ENCODE measurements at regions not wholly inside any gene's neighbourhood (a gene's known extent, or its start where the extent isn't known, plus 50 kb on each side); places are given as distances from the start of the nearest gene placed in this dataset.

- Histone ChIP-seq H3K4me1 (ENCODE audit: control insufficient read depth, insufficient read depth, low read length) (no peaks in the 10 kb centered on the region), H3K27me3 (ENCODE audit: control insufficient read depth, insufficient read depth, low read length) (peaks cover 11% of the 10 kb centered on the region), H3K9ac (ENCODE audit: low read depth, low read length) (no peak overlapping the region), H3K4me3 (ENCODE audit: low read length) (no peak overlapping the region), H3K4me2 (ENCODE audit: low read length) (no peak overlapping the region), H3K9me3 (replicated peaks; ENCODE audit: low read length) (no peaks in the 10 kb centered on the region), H3K36me3 (ENCODE audit: insufficient read depth, low read length) (no peaks in the 10 kb centered on the region)
These were observed 212.4 kb upstream of the SESN3 start for GRCh38 chr11:95443386-95443785.

- Histone ChIP-seq H3K27me3 (ENCODE audit: control insufficient read depth, insufficient read depth, low read length) (peaks cover 11% of the 10 kb centered on the region), H3K4me2 (ENCODE audit: low read length) (no peak overlapping the region), H3K9ac (ENCODE audit: low read depth, low read length) (no peak overlapping the region), H3K4me1 (ENCODE audit: control insufficient read depth, insufficient read depth, low read length) (no peaks in the 10 kb centered on the region), H3K9me3 (replicated peaks; ENCODE audit: low read length) (no peaks in the 10 kb centered on the region), H3K4me3 (ENCODE audit: low read length) (no peak overlapping the region), H3K36me3 (ENCODE audit: insufficient read depth, low read length) (no peaks in the 10 kb centered on the region)
These were observed 211.6 kb upstream of the SESN3 start for GRCh38 chr11:95442531-95443050.

- Histone ChIP-seq H3K4me3 (ENCODE audit: low read length) (no peak overlapping the region), H3K9ac (ENCODE audit: low read depth, low read length) (no peak overlapping the region)
These were observed 204.8 kb upstream of the SESN3 start for GRCh38 chr11:95435628-95436353.

GRCh38 chr11:95435192-95435591 lies 204.2 kb upstream of the SESN3 start:
- H3K4me3 ChIP-seq (ENCODE audit: low read length) = no peak overlapping the region
- H3K4me1 ChIP-seq (ENCODE audit: control insufficient read depth, insufficient read depth, low read length) = no peaks in the 10 kb centered on the region
- no peaks in the 10 kb centered on the region for H3K27me3 ChIP-seq (ENCODE audit: control insufficient read depth, insufficient read depth, low read length)
- no peak overlapping the region for H3K9ac ChIP-seq (ENCODE audit: low read depth, low read length)
- H3K4me2 ChIP-seq (ENCODE audit: low read length) = no peak overlapping the region
- no peaks in the 10 kb centered on the region for H3K36me3 ChIP-seq (ENCODE audit: insufficient read depth, low read length)
- H3K9me3 ChIP-seq (replicated peaks; ENCODE audit: low read length) = no peaks in the 10 kb centered on the region

More at GRCh38 chr11:95435628-95436353, 204.8 kb upstream of the SESN3 start:
- Histone ChIP-seq H3K4me2 (ENCODE audit: low read length) (no peak overlapping the region), H3K4me1 (ENCODE audit: control insufficient read depth, insufficient read depth, low read length) (no peaks in the 10 kb centered on the region), H3K36me3 (ENCODE audit: insufficient read depth, low read length) (no peaks in the 10 kb centered on the region), H3K27me3 (ENCODE audit: control insufficient read depth, insufficient read depth, low read length) (no peaks in the 10 kb centered on the region), H3K9me3 (replicated peaks; ENCODE audit: low read length) (no peaks in the 10 kb centered on the region)

- no peak overlapping the region for H3K4me2 ChIP-seq (ENCODE audit: low read length)
- H3K4me1 ChIP-seq (ENCODE audit: control insufficient read depth, insufficient read depth, low read length) = no peaks in the 10 kb centered on the region
- H3K9me3 ChIP-seq (replicated peaks; ENCODE audit: low read length) = no peaks in the 10 kb centered on the region
- no peaks in the 10 kb centered on the region for H3K36me3 ChIP-seq (ENCODE audit: insufficient read depth, low read length)
- H3K27me3 ChIP-seq (ENCODE audit: control insufficient read depth, insufficient read depth, low read length) = no peaks in the 10 kb centered on the region
- H3K9ac ChIP-seq (ENCODE audit: low read depth, low read length) = no peak overlapping the region
- no peak overlapping the region for H3K4me3 ChIP-seq (ENCODE audit: low read length)
These were observed 203.6 kb upstream of the SESN3 start for GRCh38 chr11:95434489-95435057.

- no peak overlapping the region for H3K4me2 ChIP-seq (ENCODE audit: low read length)
- H3K4me1 ChIP-seq (ENCODE audit: control insufficient read depth, insufficient read depth, low read length) = no peaks in the 10 kb centered on the region
- no peaks in the 10 kb centered on the region for H3K36me3 ChIP-seq (ENCODE audit: insufficient read depth, low read length)
- no peaks in the 10 kb centered on the region for H3K9me3 ChIP-seq (replicated peaks; ENCODE audit: low read length)
- H3K9ac ChIP-seq (ENCODE audit: low read depth, low read length) = no peak overlapping the region
- no peaks in the 10 kb centered on the region for H3K27me3 ChIP-seq (ENCODE audit: control insufficient read depth, insufficient read depth, low read length)
- no peak overlapping the region for H3K4me3 ChIP-seq (ENCODE audit: low read length)
These were observed 203.0 kb upstream of the SESN3 start for GRCh38 chr11:95434009-95434408.

GRCh38 chr11:95432714-95433503 lies 201.9 kb upstream of the SESN3 start:
- H3K4me2 ChIP-seq (ENCODE audit: low read length) = no peak overlapping the region
- H3K4me1 ChIP-seq (ENCODE audit: control insufficient read depth, insufficient read depth, low read length) = no peaks in the 10 kb centered on the region
- H3K9me3 ChIP-seq (replicated peaks; ENCODE audit: low read length) = no peaks in the 10 kb centered on the region
- H3K27me3 ChIP-seq (ENCODE audit: control insufficient read depth, insufficient read depth, low read length) = no peaks in the 10 kb centered on the region
- H3K9ac ChIP-seq (ENCODE audit: low read depth, low read length) = no peak overlapping the region
- no peaks in the 10 kb centered on the region for H3K36me3 ChIP-seq (ENCODE audit: insufficient read depth, low read length)
- H3K4me3 ChIP-seq (ENCODE audit: low read length) = no peak overlapping the region

GRCh38 chr11:95429376-95429907 lies 198.4 kb upstream of the SESN3 start:
- H3K9me3 ChIP-seq (replicated peaks; ENCODE audit: low read length) = no peaks in the 10 kb centered on the region
- no peak overlapping the region for H3K4me2 ChIP-seq (ENCODE audit: low read length)
- H3K36me3 ChIP-seq (ENCODE audit: insufficient read depth, low read length) = no peaks in the 10 kb centered on the region
- H3K4me1 ChIP-seq (ENCODE audit: control insufficient read depth, insufficient read depth, low read length) = no peaks in the 10 kb centered on the region
- peaks cover 4% of the 10 kb centered on the region for H3K27me3 ChIP-seq (ENCODE audit: control insufficient read depth, insufficient read depth, low read length)
- H3K4me3 ChIP-seq (ENCODE audit: low read length) = no peak overlapping the region
- H3K9ac ChIP-seq (ENCODE audit: low read depth, low read length) = no peak overlapping the region

GRCh38 chr11:95426823-95427462 lies 195.9 kb upstream of the SESN3 start:
- Histone ChIP-seq H3K4me3 (ENCODE audit: low read length) (no peak overlapping the region), H3K9me3 (replicated peaks; ENCODE audit: low read length) (no peaks in the 10 kb centered on the region), H3K36me3 (ENCODE audit: insufficient read depth, low read length) (no peaks in the 10 kb centered on the region), H3K9ac (ENCODE audit: low read depth, low read length) (no peak overlapping the region), H3K4me1 (ENCODE audit: control insufficient read depth, insufficient read depth, low read length) (no peaks in the 10 kb centered on the region), H3K27me3 (ENCODE audit: control insufficient read depth, insufficient read depth, low read length) (peaks cover 4% of the 10 kb centered on the region), H3K4me2 (ENCODE audit: low read length) (no peak overlapping the region)

- Histone ChIP-seq H3K4me3 (ENCODE audit: low read length) (no peak overlapping the region), H3K4me2 (ENCODE audit: low read length) (no peak overlapping the region), H3K4me1 (ENCODE audit: control insufficient read depth, insufficient read depth, low read length) (no peaks in the 10 kb centered on the region), H3K27me3 (ENCODE audit: control insufficient read depth, insufficient read depth, low read length) (no peaks in the 10 kb centered on the region), H3K9me3 (replicated peaks; ENCODE audit: low read length) (no peaks in the 10 kb centered on the region), H3K36me3 (ENCODE audit: insufficient read depth, low read length) (no peaks in the 10 kb centered on the region), H3K9ac (ENCODE audit: low read depth, low read length) (no peak overlapping the region)
These were observed 188.9 kb upstream of the SESN3 start for GRCh38 chr11:95419915-95420314.

GRCh38 chr11:95418916-95419315 lies 187.9 kb upstream of the SESN3 start:
- Histone ChIP-seq H3K36me3 (ENCODE audit: insufficient read depth, low read length) (no peaks in the 10 kb centered on the region), H3K4me1 (ENCODE audit: control insufficient read depth, insufficient read depth, low read length) (no peaks in the 10 kb centered on the region), H3K9me3 (replicated peaks; ENCODE audit: low read length) (no peaks in the 10 kb centered on the region), H3K27me3 (ENCODE audit: control insufficient read depth, insufficient read depth, low read length) (no peaks in the 10 kb centered on the region), H3K4me2 (ENCODE audit: low read length) (no peak overlapping the region), H3K4me3 (ENCODE audit: low read length) (no peak overlapping the region), H3K9ac (ENCODE audit: low read depth, low read length) (no peak overlapping the region)
